HEK293T (cell line): ENCODE measurements at regions not wholly inside any gene's neighbourhood (a gene's known extent, or its start where the extent isn't known, plus 50 kb on each side); places are given as distances from the start of the nearest gene placed in this dataset.

ENCODE experiments used
- CTCF ChIA-PET: fragments of 350-600 bp; formaldehyde crosslinking; extraction: SDS; loops from one replicate; lab custom pipeline; 2021; ENCODE audit warnings: antibody characterized with exemption, inconsistent platforms; lab: Yijun Ruan, JAX
- POLR2A ChIA-PET: fragments of 350-600 bp; formaldehyde crosslinking; extraction: SDS; loops from one replicate; lab custom pipeline; 2020; ENCODE audit warnings: antibody characterized with exemption, inconsistent platforms; lab: Yijun Ruan, JAX
- DNase-seq: peaks from one replicate; pipeline ENCODE4 v3.0.0; 2012; ENCODE audit warnings: mixed read lengths; ENCODE audit errors: extremely low spot score
- ARNT ChIP-seq: fragments of 450-650 bp; IDR thresholded peaks from 2 replicates; pipeline ENCODE4 v1.6.1; 2017; ENCODE audit warnings: mild to moderate bottlenecking
- BHLHE40 ChIP-seq: fragments of 450-650 bp; IDR thresholded peaks from 2 replicates; pipeline ENCODE4 v1.6.1; 2016; ENCODE audit warnings: mild to moderate bottlenecking, moderate library complexity, borderline replicate concordance
- CTBP1 ChIP-seq: fragments of 450-650 bp; IDR thresholded peaks from 2 replicates; pipeline ENCODE4 v1.6.1; 2016; ENCODE audit warnings: borderline replicate concordance
- ELF4 ChIP-seq: fragments of 450-650 bp; IDR thresholded peaks from 2 replicates; pipeline ENCODE4 v1.6.1; 2017; ENCODE audit warnings: antibody characterized with exemption
- FOXA1 ChIP-seq: fragments of 450-650 bp; IDR thresholded peaks from 2 replicates; pipeline ENCODE4 v1.6.1; 2016; ENCODE audit warnings: mild to moderate bottlenecking
- FOXK2 ChIP-seq: fragments of 450-650 bp; IDR thresholded peaks from 2 replicates; pipeline ENCODE4 v1.6.1; 2016; ENCODE audit warnings: mild to moderate bottlenecking
- FOXM1 ChIP-seq: fragments of 450-650 bp; IDR thresholded peaks from 2 replicates; pipeline ENCODE4 v1.6.1; 2017; ENCODE audit warnings: mild to moderate bottlenecking, borderline replicate concordance
- HDGF ChIP-seq: fragments of 450-650 bp; IDR thresholded peaks from 2 replicates; pipeline ENCODE4 v1.6.1; 2017; ENCODE audit warnings: antibody characterized with exemption, borderline replicate concordance
- L3MBTL2 ChIP-seq: fragments of 450-650 bp; conservative IDR thresholded peaks from 2 replicates; pipeline ENCODE4 v1.6.1; 2016; ENCODE audit warnings: mild to moderate bottlenecking
- LEF1 ChIP-seq: fragments of 450-650 bp; IDR thresholded peaks from 2 replicates; pipeline ENCODE4 v1.6.1; 2017; ENCODE audit warnings: mild to moderate bottlenecking, borderline replicate concordance
- NFRKB ChIP-seq: fragments of 450-650 bp; IDR thresholded peaks from 2 replicates; pipeline ENCODE4 v1.6.1; 2016; ENCODE audit warnings: mild to moderate bottlenecking, moderate library complexity
- SP1 ChIP-seq: fragments of 450-650 bp; IDR thresholded peaks from 2 replicates; pipeline ENCODE4 v1.6.1; 2017
- SUZ12 ChIP-seq: fragments of 450-650 bp; IDR thresholded peaks from 2 replicates; pipeline ENCODE4 v1.6.1; 2016; ENCODE audit warnings: mild to moderate bottlenecking
- TARDBP ChIP-seq: fragments of 450-650 bp; IDR thresholded peaks from 2 replicates; pipeline ENCODE4 v1.6.1; 2016
- ZNF384 ChIP-seq: fragments of 450-650 bp; IDR thresholded peaks from 2 replicates; pipeline ENCODE4 v1.6.1; 2016
- TF ChIP-seq, protein P1 (sequence below): fragments of 450-650 bp; IDR thresholded peaks from 2 replicates; pipeline ENCODE4 v1.6.1; 2016

DNA sequence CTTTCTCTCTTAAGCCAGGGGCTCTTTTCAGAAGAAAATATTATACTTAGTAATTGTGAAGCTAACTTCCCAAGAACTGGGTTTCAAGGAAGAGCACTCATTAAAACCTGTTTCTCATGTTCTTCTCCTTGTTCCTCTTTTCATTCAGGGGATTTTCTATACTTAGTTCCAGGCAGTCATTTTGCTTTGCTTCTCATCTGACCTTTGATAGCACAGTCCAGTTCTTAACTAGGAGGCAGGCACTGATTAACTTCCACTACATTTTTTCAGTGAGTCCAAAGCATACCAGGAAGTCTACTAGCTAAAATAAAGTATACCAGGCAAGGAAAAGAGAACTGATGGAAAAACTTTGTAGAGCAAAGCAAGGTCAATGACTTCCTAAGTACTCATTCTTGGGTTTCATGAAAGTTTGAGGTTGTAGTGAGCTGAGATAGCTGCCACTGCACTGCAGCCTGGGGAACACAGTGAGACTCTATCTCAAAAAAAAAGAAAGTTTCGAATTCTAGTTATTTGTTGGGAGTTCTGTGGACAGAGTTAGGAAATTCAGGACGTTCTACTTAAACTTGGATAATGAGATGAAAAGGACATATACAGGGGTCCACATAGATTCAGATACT is 190.1 kb upstream of the HS3ST1 start:
- CTCF ChIA-PET, result no interaction called here
- TF ChIP-seq CTBP1, result no peak
- no peak for TF ChIP-seq TARDBP
- no peak for TF ChIP-seq L3MBTL2
- no peak for TF ChIP-seq ELF4
- TF ChIP-seq FOXM1, result no peak
- no peak for TF ChIP-seq SP1
- TF ChIP-seq HDGF, result no peak
- no peak for TF ChIP-seq ZNF384
- no peak for TF ChIP-seq FOXA1
- no peak for TF ChIP-seq BHLHE40
- no peak for TF ChIP-seq LEF1
- no peak for TF ChIP-seq NFRKB
- TF ChIP-seq SUZ12, result no peak
- DNase-seq, result no peak
- POLR2A ChIA-PET, result no interaction called here

DNA sequence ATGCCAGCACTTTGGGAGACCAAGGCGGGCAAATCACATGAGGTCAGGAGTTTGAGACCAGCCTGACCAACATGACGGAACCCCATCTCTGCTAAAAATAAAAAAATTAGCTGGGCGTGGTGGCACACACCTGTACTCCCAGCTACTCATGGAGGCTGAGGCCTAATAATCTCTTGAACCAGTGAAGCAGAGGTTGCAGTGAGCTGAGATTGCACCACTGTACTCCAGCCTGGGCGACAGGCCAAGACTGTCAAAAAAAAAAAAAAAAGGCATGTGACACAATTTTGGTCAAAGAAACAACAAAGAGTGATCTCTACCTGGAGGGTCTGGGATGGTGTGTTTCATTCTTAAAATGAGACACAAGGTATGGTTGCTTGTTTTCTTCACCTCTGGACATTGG is 188.2 kb upstream of the HS3ST1 start:
- ChIA-PET CTCF (no interaction called here), POLR2A (no interaction called here)
- DNase-seq, result no peak
- TF ChIP-seq ARNT (no peak), FOXK2 (no peak), HDGF (no peak), ELF4 (no peak)

DNA sequence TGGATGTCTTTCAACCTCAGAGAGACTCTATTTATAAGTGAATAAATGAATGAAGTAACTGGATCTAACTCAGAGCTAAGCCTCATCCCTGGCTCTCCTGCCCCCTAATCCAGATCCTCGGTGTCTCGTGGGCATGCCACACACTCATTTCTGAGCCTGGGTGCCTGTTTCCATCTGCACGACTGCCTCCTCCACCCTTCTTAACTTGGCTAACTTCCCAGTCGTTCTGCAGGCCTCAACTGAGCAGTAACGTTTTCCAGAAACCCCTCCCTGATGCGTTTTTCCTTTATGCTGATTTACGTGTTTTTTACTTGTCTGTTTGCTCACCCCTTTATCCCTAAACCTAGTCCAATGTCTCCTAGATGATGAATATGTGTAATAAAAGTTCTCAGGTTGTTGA is 186.9 kb upstream of the HS3ST1 start:
- CTCF ChIA-PET, result no interaction called here
- POLR2A ChIA-PET, result no interaction called here
- TF ChIP-seq SUZ12 (no peak), FOXM1 (no peak), FOXA1 (no peak), L3MBTL2 (no peak), TARDBP (no peak), BHLHE40 (no peak), FOXK2 (no peak), ARNT (no peak), ZNF384 (no peak), NFRKB (no peak), LEF1 (no peak), HDGF (no peak), CTBP1 (no peak), SP1 (no peak)
- TF ChIP-seq, protein P1, sequence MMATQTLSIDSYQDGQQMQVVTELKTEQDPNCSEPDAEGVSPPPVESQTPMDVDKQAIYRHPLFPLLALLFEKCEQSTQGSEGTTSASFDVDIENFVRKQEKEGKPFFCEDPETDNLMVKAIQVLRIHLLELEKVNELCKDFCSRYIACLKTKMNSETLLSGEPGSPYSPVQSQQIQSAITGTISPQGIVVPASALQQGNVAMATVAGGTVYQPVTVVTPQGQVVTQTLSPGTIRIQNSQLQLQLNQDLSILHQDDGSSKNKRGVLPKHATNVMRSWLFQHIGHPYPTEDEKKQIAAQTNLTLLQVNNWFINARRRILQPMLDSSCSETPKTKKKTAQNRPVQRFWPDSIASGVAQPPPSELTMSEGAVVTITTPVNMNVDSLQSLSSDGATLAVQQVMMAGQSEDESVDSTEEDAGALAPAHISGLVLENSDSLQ, result no peak
- DNase-seq, result no peak

DNA sequence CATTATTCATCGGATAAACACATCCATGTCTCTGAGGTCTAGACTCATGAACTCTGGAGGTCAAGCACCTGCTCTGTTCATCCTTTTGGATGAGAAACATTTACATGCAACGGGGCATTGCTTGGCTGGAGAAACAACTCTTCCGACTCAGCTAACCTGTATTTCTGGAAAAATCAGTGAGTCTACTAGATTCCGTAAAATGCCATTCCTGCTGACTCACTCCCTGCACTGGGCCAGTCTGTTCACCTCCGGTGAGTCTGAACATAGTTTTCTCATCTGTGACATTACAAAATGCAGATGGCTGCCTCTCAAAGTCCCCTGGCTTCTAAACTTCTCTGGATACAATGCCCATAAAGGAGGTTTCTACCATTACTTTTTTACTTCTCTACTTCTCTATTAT is 185.7 kb upstream of the HS3ST1 start:
- no peak for TF ChIP-seq NFRKB
- TF ChIP-seq L3MBTL2, result no peak
- no peak for TF ChIP-seq FOXA1
- TF ChIP-seq FOXK2, result no peak
- no peak for DNase-seq
- ChIA-PET CTCF (no interaction called here), POLR2A (no interaction called here)

DNA sequence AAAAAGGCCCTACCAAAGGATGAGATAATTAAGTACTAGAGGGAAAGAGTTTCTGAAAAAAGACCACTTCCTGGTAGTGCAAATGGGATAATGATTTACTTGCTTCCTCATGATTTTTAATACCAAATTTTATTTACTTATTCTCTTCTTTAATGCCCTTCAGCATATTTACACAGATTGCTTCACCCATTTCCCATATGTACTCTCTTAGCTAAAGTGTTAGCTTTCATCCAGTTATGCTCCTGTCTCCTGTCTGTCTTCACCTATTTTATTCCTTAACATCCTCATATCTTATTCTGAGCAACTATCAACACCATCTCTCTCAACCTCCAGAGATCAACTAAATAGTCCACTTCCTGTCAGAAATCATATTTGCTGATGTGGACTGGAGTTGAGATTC is 183.2 kb upstream of the HS3ST1 start:
- POLR2A ChIA-PET, result no interaction called here
- TF ChIP-seq ELF4 (no peak), SP1 (no peak), FOXM1 (no peak), FOXA1 (no peak), HDGF (no peak)
- DNase-seq, result no peak
- CTCF ChIA-PET, result no interaction called here

DNA sequence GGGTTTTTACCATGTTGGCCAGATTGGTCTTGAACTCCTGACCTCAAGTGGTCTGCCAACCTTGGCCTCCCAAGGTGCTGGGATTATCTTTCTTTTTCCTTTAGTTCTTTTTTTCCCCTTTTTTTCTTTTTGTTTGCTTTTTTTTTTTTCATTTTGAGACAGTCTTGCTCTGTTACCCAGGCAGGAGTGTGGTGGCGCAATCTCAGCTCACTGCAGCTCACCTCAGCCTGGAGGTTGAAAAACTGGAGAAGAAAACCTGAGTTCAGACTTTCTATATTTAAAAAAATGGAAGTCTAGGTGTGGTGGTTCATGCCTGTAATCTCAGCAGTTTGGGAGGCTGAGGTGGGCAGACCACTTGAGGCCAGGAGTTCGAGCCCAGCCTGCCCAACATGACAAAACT is 181.1 kb upstream of the HS3ST1 start:
- TF ChIP-seq FOXK2 (no peak), FOXM1 (no peak), CTBP1 (no peak), BHLHE40 (no peak), ARNT (no peak), SP1 (no peak), L3MBTL2 (no peak), SUZ12 (no peak), HDGF (no peak), NFRKB (no peak), FOXA1 (no peak)
- TF ChIP-seq, protein P1, result no peak
- no peak for DNase-seq
- POLR2A ChIA-PET, result no interaction called here
- CTCF ChIA-PET, result no interaction called here

DNA sequence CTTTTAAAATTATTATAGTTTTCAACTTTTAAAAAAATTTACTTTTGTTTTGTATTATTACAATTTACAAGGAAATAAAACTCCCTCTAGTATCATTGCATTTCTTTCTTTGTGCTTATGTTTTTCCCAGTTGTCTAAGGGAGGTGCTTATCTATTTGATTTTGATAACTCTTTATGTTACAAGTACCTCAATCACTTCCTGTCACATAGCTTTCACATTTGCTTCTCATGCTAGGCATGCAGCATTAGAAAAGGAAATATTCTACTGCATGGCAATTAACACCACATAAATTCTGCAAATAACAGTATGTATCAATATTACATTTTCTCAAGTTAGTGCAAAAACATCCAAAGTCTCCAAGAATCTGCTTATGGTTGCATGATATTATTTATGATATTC is 180.3 kb upstream of the HS3ST1 start:
- no peak for TF ChIP-seq FOXK2
- TF ChIP-seq SUZ12, result no peak
- no peak for TF ChIP-seq HDGF
- TF ChIP-seq SP1, result no peak
- DNase-seq, result no peak
- CTCF ChIA-PET, result no interaction called here
- POLR2A ChIA-PET, result no interaction called here

DNA sequence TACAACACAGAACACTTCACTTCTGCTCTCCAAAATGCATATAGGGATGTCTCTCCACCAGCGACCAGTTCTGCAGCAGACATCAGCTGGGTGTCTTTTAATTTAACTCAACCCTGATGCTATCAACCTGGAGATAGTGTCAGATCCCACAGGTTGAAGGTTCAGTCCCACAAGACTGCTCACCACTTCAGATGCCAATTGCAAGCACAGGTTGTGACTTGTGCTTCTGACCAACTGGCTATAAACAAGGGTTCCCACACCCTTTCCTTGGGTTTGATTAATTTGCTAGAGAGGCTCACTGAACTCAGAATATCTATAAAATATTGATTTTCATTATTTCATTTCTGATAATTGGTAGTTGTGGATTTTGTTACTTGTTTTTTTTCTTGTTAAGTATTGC is 177.4 kb upstream of the HS3ST1 start:
- POLR2A ChIA-PET, result no interaction called here
- DNase-seq, result no peak
- CTCF ChIA-PET, result no interaction called here
- TF ChIP-seq ZNF384 (no peak), SUZ12 (no peak), NFRKB (no peak), ELF4 (no peak), TARDBP (no peak), L3MBTL2 (no peak), FOXK2 (no peak), CTBP1 (no peak), ARNT (no peak), FOXA1 (no peak), HDGF (no peak), BHLHE40 (no peak), SP1 (no peak), FOXM1 (no peak), LEF1 (no peak)
- TF ChIP-seq, protein P1, result no peak
